SH-SY5Y (cell line): ENCODE measurements at regions not wholly inside any gene's neighbourhood (a gene's known extent, or its start where the extent isn't known, plus 50 kb on each side); places are given as distances from the start of the nearest gene placed in this dataset.

ENCODE experiments used
- GATA2 ChIP-seq: IDR thresholded peaks from 2 replicates; pipeline ENCODE4 v1.6.1; 2011; ENCODE audit warnings: mild to moderate bottlenecking, low read depth, low read length
- GATA3 ChIP-seq: IDR thresholded peaks from 2 replicates; pipeline ENCODE4 v1.6.1; 2011; ENCODE audit warnings: low read depth, mild to moderate bottlenecking, low read length, moderate library complexity

GRCh38 chr4:156420623-156421022, 467.0 kb upstream of the CTSO start:
- TF ChIP-seq GATA3 (no peak), GATA2 (no peak)

DNA sequence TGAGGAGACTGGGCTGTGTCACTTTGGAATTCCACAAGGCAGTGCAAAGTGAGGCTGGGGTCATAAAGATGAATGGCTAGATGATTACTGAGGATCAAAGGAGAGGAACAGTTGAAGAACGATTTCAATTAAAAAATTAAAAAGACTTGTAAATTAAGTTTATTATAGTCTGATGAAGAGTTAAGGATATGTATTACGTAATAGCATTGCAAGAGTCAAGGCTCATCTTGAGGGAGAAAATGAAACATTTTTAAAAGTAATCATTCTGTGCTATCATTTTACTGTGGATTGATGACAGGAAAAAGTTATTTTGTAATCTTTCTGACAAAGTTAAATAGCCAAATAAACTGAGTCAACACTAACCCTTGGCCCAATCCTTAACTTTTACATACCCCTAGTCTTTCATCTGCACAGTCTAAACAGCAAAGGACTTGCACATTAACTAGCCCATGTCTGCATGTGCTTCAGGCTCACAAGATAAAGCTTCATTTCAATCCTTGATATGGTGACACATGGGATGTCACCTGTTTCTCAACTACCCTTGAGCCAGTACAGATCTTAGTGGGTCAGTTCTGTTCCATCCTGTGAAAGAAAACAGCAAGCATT, 465.5 kb upstream of the CTSO start:
- TF ChIP-seq GATA2 (no peak), GATA3 (no peak)

DNA sequence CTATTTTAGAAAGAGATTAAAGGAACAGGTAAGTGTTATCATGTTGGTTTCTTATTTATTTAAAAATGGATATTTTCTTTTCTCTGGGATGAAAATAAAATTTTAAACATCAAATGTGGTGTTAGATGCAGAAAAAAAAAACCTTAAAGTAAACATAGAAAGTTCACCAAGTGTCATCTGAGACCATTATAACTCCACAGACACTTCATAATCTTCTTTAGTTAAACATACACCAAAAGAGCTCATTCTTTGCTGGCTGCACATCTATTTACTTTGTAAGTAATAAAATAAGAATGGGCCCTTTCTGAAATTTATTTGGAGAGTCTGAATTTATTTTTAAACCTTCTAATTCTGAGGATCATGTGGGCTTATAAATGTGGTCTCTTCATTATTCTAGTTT, 460.7 kb upstream of the CTSO start:
- TF ChIP-seq GATA2: no peak
- no peak for TF ChIP-seq GATA3

DNA sequence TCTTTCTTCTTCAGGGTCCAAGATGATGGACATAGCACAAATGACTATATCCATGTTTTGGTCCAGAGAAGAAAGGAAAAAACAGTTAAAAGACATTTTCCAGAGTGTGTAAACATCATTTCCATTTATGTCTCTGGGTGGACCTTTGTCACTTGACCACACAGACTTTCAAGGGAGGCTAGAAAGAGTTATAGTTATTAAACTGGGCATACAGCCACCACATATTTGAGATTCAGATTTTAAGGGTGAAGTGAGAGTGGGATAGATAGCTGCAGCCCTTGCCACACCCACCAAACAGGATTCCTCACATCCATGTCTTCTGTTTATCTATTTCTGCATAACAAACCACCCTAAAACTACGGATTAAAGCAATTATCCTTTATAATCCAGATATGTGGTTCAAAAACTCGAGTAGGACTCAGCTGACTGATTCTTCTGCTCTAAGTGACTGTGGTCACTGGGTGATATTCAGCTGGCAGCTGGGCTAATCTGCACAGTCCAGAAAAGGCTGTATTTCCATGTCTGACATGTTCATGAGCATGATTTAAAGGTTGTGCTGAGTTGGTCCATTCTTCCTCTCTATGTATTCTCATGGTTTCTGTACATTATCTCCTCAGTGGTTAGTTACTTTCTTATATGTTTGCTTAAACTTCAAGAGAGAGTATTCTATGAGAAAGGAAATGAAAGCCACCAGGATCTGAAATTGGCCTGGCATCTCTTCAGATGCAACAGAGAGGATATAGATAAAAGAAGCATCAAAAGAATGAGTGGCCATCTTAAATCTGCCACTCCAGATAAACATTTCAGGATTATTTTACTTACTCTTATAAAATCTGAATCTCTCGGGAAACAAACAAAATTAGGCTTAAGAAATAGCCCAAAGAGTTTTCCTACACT, 459.8 kb upstream of the CTSO start:
- no peak for TF ChIP-seq GATA3
- no peak for TF ChIP-seq GATA2

DNA sequence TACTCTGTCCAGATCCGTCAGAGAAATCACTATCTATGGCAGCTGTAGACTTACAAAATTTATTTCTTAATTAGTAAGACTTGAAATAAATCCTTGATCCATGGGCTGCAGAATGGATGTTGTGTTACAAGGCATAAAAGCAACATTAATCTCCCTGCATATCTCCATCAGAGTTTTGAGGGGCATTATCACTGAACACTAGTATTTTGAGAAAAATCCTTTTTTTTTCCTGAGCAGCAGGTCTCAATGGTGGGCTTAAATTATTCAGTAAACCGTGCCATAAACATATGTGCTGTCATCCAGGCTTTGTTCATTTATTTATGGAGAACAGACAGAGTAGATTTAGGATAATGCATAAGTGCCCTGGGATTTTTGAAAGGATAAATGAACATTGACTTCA, 457.9 kb upstream of the CTSO start:
- no peak for TF ChIP-seq GATA2
- no peak for TF ChIP-seq GATA3

DNA sequence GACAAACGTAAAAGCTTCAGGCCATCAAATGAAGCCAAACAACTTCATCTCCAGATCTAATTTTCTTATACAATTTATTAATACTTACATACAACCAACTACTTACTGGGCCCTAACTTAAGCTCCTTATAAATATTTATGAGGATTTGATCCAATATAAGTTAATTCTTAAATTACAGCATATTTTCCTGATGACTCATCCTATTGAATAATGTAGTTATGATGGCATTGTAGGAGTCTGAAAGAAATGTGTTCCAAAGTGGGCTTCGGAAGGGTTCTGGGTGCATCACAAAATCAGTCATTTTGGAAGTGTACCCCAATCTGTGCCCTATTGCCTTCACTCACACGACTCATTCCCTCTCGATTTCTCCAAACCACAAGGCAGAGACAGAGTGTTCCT, 455.1 kb upstream of the CTSO start:
- TF ChIP-seq GATA3 (no peak), GATA2 (no peak)

- TF ChIP-seq GATA3: no peak
- TF ChIP-seq GATA2: no peak
These were observed 447.7 kb upstream of the CTSO start for GRCh38 chr4:156401371-156401770.

DNA sequence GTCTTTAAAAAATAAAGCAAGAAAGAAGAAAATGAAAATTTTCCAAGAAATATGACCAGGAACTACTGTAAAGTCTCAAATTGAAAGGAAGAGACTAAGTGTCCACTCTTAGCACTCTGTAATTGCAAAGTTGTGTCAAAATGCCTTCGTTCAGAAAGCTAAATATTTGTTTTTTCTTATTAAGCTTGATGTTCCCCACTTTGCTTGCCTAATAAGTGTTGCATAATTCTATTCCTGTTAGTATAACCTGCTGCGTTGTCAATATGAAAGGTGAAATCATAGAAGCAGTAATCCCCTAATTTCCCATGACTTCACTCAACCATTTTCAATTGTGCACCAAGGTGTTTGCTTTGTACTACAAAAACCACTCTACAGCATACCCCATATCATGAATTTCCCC, 442.9 kb upstream of the CTSO start:
- TF ChIP-seq GATA2 (no peak), GATA3 (no peak)

GRCh38 chr4:156391325-156391653, 437.6 kb upstream of the CTSO start:
- TF ChIP-seq GATA2 (no peak), GATA3 (no peak)

- TF ChIP-seq GATA2: no peak
- TF ChIP-seq GATA3: no peak
These were observed 437.1 kb upstream of the CTSO start for GRCh38 chr4:156390599-156391324.

- TF ChIP-seq GATA3 (no peak), GATA2 (no peak)
These were observed 435.2 kb upstream of the CTSO start for GRCh38 chr4:156388826-156389225.

DNA sequence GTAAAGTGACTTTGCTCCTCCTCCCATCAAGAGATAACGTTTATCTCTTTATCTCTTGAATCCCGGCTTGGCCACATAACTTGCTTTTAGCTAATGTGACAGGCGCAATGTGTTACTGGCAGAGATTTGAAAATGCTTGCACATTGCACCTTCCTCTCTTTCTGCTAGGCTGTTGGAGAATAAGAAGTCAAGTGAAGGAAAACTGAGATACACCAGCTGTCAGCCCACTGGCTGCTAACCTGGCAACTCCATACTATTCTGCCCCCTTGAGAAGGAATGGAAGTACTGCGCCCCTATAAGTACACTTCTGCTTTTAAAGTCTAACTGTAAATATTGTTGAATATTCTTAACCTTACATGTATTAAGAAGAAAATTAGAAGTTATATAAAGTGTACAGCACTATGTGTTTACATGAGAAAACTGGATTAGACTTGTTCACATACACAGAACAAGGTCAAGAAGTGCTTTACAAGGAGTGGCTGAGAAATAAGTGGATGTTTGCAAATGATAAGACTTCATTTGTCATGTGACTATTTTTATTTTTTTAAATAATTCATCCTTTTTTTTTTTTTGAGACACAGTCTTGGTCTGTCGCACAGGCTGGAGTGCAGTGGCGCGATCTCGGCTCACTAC, 424.5 kb upstream of the CTSO start:
- TF ChIP-seq GATA2: no peak
- TF ChIP-seq GATA3: no peak

GRCh38 chr4:156377036-156377710, 423.5 kb upstream of the CTSO start:
- TF ChIP-seq GATA3 (no peak), GATA2 (no peak)

- TF ChIP-seq GATA2 (no peak), GATA3 (no peak)
These were observed 421.2 kb upstream of the CTSO start for GRCh38 chr4:156374894-156375293.
